Activated naive CD4-positive, alpha-beta T cell treated with anti-CD3 and anti-CD28 coated beads, Interleukin-2, amount 10 ng/mL, durations not matched to agents 7 days and 5 days (primary cell): ENCODE measurements at regions not wholly inside any gene's neighbourhood (a gene's known extent, or its start where the extent isn't known, plus 50 kb on each side); places are given as distances from the start of the nearest gene placed in this dataset.
A peak's percentile ranks its signal among the peaks of the same experiment; 100 is the strongest.
"Not testable (repeated sequence)": the region's sequence is repeated elsewhere in the genome, so short reads cannot be mapped to it uniquely, and the experiment has no call there.

ENCODE experiments used
- CTCF ChIA-PET: fragments of 350-600 bp; sonication (Branson Sonifier 250); formaldehyde crosslinking; loops from one replicate; lab custom pipeline; 2021; ENCODE audit warnings: antibody characterized with exemption; lab: Charles Lee
- DNase-seq: peaks from one replicate; pipeline ENCODE4 v3.0.0-alpha.2; 2020
- H3K27ac Mint-ChIP-seq: one replicate; pipeline ENCODE4 v1.8.0; 2021; ENCODE audit warnings: mild to moderate bottlenecking, moderate library complexity, mixed read lengths
- H3K27me3 Mint-ChIP-seq: one replicate; pipeline ENCODE4 v1.8.0; 2021; ENCODE audit warnings: mild to moderate bottlenecking, mixed read lengths
- H3K36me3 Mint-ChIP-seq: one replicate; pipeline ENCODE4 v1.8.0; 2021; ENCODE audit warnings: mixed read lengths
- H3K4me1 Mint-ChIP-seq: one replicate; pipeline ENCODE4 v1.8.0; 2021; ENCODE audit warnings: mixed read lengths
- H3K4me3 Mint-ChIP-seq: one replicate; pipeline ENCODE4 v1.8.0; 2021; ENCODE audit warnings: mild to moderate bottlenecking, moderate library complexity, mixed read lengths
- H3K9me3 Mint-ChIP-seq: one replicate; pipeline ENCODE4 v1.8.0; 2021; ENCODE audit warnings: mixed read lengths

- Mint-ChIP-seq H3K4me1 (no peaks in the 10 kb centered on the region), H3K9me3 (no peaks in the 10 kb centered on the region), H3K27ac (no peak overlapping the region), H3K36me3 (no peaks in the 10 kb centered on the region), H3K4me3 (no peak overlapping the region), H3K27me3 (peaks cover 10% of the 10 kb centered on the region)
- CTCF ChIA-PET = no interaction called here
- DNase-seq = no peak
Measured at GRCh38 chr5:77869116-77869798, 93.1 kb upstream of the TBCA start.

GRCh38 chr5:77867914-77868313, 91.8 kb upstream of the TBCA start:
- DNase-seq = no peak
- CTCF ChIA-PET = no interaction called here
- no peak overlapping the region for H3K4me3 Mint-ChIP-seq
- peaks cover 5% of the 10 kb centered on the region for H3K27me3 Mint-ChIP-seq
- H3K36me3 Mint-ChIP-seq = no peaks in the 10 kb centered on the region
- no peak overlapping the region for H3K27ac Mint-ChIP-seq
- H3K4me1 Mint-ChIP-seq = no peaks in the 10 kb centered on the region
- H3K9me3 Mint-ChIP-seq = no peaks in the 10 kb centered on the region

- no peak overlapping the region for H3K4me3 Mint-ChIP-seq
- no peak overlapping the region for H3K27ac Mint-ChIP-seq
- no peaks in the 10 kb centered on the region for H3K36me3 Mint-ChIP-seq
- no peaks in the 10 kb centered on the region for H3K9me3 Mint-ChIP-seq
- DNase-seq = no peak
- H3K4me1 Mint-ChIP-seq = no peaks in the 10 kb centered on the region
- CTCF ChIA-PET = no interaction called here
- H3K27me3 Mint-ChIP-seq = peaks cover 5% of the 10 kb centered on the region
Measured at GRCh38 chr5:77867194-77867691, 91.1 kb upstream of the TBCA start.

- Mint-ChIP-seq H3K4me1 (no peaks in the 10 kb centered on the region), H3K36me3 (no peaks in the 10 kb centered on the region), H3K9me3 (no peaks in the 10 kb centered on the region), H3K27me3 (peaks cover 5% of the 10 kb centered on the region), H3K27ac (no peak overlapping the region), H3K4me3 (no peak overlapping the region)
- no peak for DNase-seq
- CTCF ChIA-PET = no interaction called here
Measured at GRCh38 chr5:77866198-77866597, 90.1 kb upstream of the TBCA start.

GRCh38 chr5:77864997-77865396, 88.9 kb upstream of the TBCA start:
- DNase-seq = no peak
- H3K27ac Mint-ChIP-seq = no peak overlapping the region

GRCh38 chr5:77863181-77863580, 87.0 kb upstream of the TBCA start:
- Mint-ChIP-seq H3K27me3 (no peaks in the 10 kb centered on the region), H3K4me3 (no peak overlapping the region), H3K36me3 (no peaks in the 10 kb centered on the region), H3K9me3 (no peaks in the 10 kb centered on the region), H3K4me1 (no peaks in the 10 kb centered on the region), H3K27ac (no peak overlapping the region)
- no peak for DNase-seq
- CTCF ChIA-PET = no interaction called here

More at GRCh38 chr5:77864997-77865396, 88.9 kb upstream of the TBCA start:
- no peaks in the 10 kb centered on the region for H3K4me1 Mint-ChIP-seq
- peaks cover 5% of the 10 kb centered on the region for H3K27me3 Mint-ChIP-seq
- CTCF ChIA-PET = no interaction called here
- no peaks in the 10 kb centered on the region for H3K36me3 Mint-ChIP-seq
- no peaks in the 10 kb centered on the region for H3K9me3 Mint-ChIP-seq
- no peak overlapping the region for H3K4me3 Mint-ChIP-seq

GRCh38 chr5:77861576-77861975, 85.4 kb upstream of the TBCA start:
- Mint-ChIP-seq H3K36me3 (no peaks in the 10 kb centered on the region), H3K27me3 (no peaks in the 10 kb centered on the region), H3K4me3 (no peak overlapping the region), H3K27ac (no peak overlapping the region), H3K9me3 (no peaks in the 10 kb centered on the region), H3K4me1 (no peaks in the 10 kb centered on the region)
- CTCF ChIA-PET = no interaction called here
- no peak for DNase-seq

- Mint-ChIP-seq H3K27ac (no peak overlapping the region), H3K4me3 (no peak overlapping the region), H3K36me3 (no peaks in the 10 kb centered on the region)
Measured at GRCh38 chr5:77859306-77859705, 83.2 kb upstream of the TBCA start.

GRCh38 chr5:77858678-77859077, 82.5 kb upstream of the TBCA start:
- CTCF ChIA-PET, H3K36me3 Mint-ChIP-seq, H3K4me1 Mint-ChIP-seq, H3K4me3 Mint-ChIP-seq, H3K27ac Mint-ChIP-seq, DNase-seq, H3K9me3 Mint-ChIP-seq: not testable (repeated sequence)
- H3K27me3 Mint-ChIP-seq = peaks cover 17% of the 10 kb centered on the region

More at GRCh38 chr5:77859306-77859705, 83.2 kb upstream of the TBCA start:
- CTCF ChIA-PET = no interaction called here
- Mint-ChIP-seq H3K4me1 (no peaks in the 10 kb centered on the region), H3K27me3 (peaks cover 15% of the 10 kb centered on the region), H3K9me3 (no peaks in the 10 kb centered on the region)
- DNase-seq = no peak

GRCh38 chr5:77855369-77855768, 79.2 kb upstream of the TBCA start:
- peaks cover 49% of the 10 kb centered on the region for H3K27me3 Mint-ChIP-seq
- H3K27ac Mint-ChIP-seq = no peak overlapping the region
- no peak for DNase-seq
- no peaks in the 10 kb centered on the region for H3K9me3 Mint-ChIP-seq
- no peak overlapping the region for H3K4me3 Mint-ChIP-seq
- CTCF ChIA-PET = interaction anchor here (0.6 kb wide), 1 partner anchor 27 kb away, joined by 3 read pairs; no protein-coding TSS in a partner anchor
- no peaks in the 10 kb centered on the region for H3K36me3 Mint-ChIP-seq
- H3K4me1 Mint-ChIP-seq = peaks cover 22% of the 10 kb centered on the region

GRCh38 chr5:77853353-77853907, 77.3 kb upstream of the TBCA start:
- CTCF ChIA-PET = no interaction called here
- Mint-ChIP-seq H3K36me3 (no peaks in the 10 kb centered on the region), H3K4me3 (no peak overlapping the region), H3K9me3 (no peaks in the 10 kb centered on the region), H3K4me1 (peaks cover 22% of the 10 kb centered on the region), H3K27ac (no peak overlapping the region), H3K27me3 (peaks cover 61% of the 10 kb centered on the region)
- DNase-seq = no peak

GRCh38 chr5:77852514-77853352, 76.6 kb upstream of the TBCA start:
- no peaks in the 10 kb centered on the region for H3K9me3 Mint-ChIP-seq
- peaks cover 22% of the 10 kb centered on the region for H3K4me1 Mint-ChIP-seq
- H3K36me3 Mint-ChIP-seq = no peaks in the 10 kb centered on the region
- peak overlapping the region; percentile 72 for H3K4me3 Mint-ChIP-seq
- peak; percentile 36 for DNase-seq
- CTCF ChIA-PET = no interaction called here
- H3K27ac Mint-ChIP-seq = no peak overlapping the region
- H3K27me3 Mint-ChIP-seq = peaks cover 68% of the 10 kb centered on the region

GRCh38 chr5:77852068-77852513, 76.0 kb upstream of the TBCA start:
- CTCF ChIA-PET = no interaction called here
- H3K36me3 Mint-ChIP-seq = no peaks in the 10 kb centered on the region
- peaks cover 75% of the 10 kb centered on the region for H3K27me3 Mint-ChIP-seq
- H3K4me1 Mint-ChIP-seq = peaks cover 22% of the 10 kb centered on the region
- no peak overlapping the region for H3K27ac Mint-ChIP-seq
- H3K9me3 Mint-ChIP-seq = no peaks in the 10 kb centered on the region
- DNase-seq = no peak
- H3K4me3 Mint-ChIP-seq = peak overlapping the region; percentile 72

GRCh38 chr5:77851176-77852067, 75.3 kb upstream of the TBCA start:
- Mint-ChIP-seq H3K36me3 (no peaks in the 10 kb centered on the region), H3K4me1 (peaks cover 22% of the 10 kb centered on the region), H3K4me3 (peak overlapping the region; percentile 72), H3K9me3 (no peaks in the 10 kb centered on the region), H3K27me3 (peaks cover 82% of the 10 kb centered on the region), H3K27ac (no peak overlapping the region)
- CTCF ChIA-PET = no interaction called here
- peak; percentile 22 for DNase-seq
